Endothelial cell of umbilical vein (primary cell): ENCODE measurements at regions not wholly inside any gene's neighbourhood (a gene's known extent, or its start where the extent isn't known, plus 50 kb on each side); places are given as distances from the start of the nearest gene placed in this dataset.
"Not testable (repeated sequence)": the region's sequence is repeated elsewhere in the genome, so short reads cannot be mapped to it uniquely, and the experiment has no call there.

ENCODE experiments used
- BruUV-seq: library from RNA; stranded (reverse); fragments of 400-500 nt; replicated peaks from 2 replicates; lab custom pipeline; 2021; lab: Mats Ljungman, UMichigan
- CTCF ChIA-PET: fragments of 300-600, 350-600 bp; sonication (Branson Sonifier 250); formaldehyde crosslinking; loops from one replicate; lab custom pipeline; 2021; ENCODE audit warnings: antibody characterized with exemption, inconsistent platforms; lab: Charles Lee
- POLR2A ChIA-PET: fragments of 300-600, 350-600 bp; sonication (Branson Sonifier 250); formaldehyde crosslinking; loops from one replicate; lab custom pipeline; 2021; ENCODE audit warnings: antibody characterized with exemption, inconsistent platforms; lab: Charles Lee
- DNase-seq: peaks from one replicate; pipeline ENCODE4 v3.0.0-alpha.2; 2011; ENCODE audit warnings: low read depth, low spot score
- FAIRE-seq: peaks from 2 replicates; lab custom pipeline; 2011; peaks lifted over from hg19 to GRCh38; lab: Jason Lieb, UNC
- H2AFZ ChIP-seq: 2 replicates; pipeline ENCODE4 v1.6.0; 2012; ENCODE audit warnings: low read depth, low read length, control low read depth, inconsistent platforms
- H3K27ac ChIP-seq: 2 replicates; pipeline ENCODE4 v1.5.1; 2011; ENCODE audit warnings: low read depth, mild to moderate bottlenecking, control low read depth, low read length, moderate library complexity; ENCODE audit not compliant: insufficient read depth
- H3K27me3 ChIP-seq, 2 experiments: 2 replicates each; pipeline versions ENCODE4 v1.6.0 to v1.6.1; 2011; ENCODE audit warnings: low read length in 2 of 2, mixed read lengths in 1 of 2; ENCODE audit not compliant: control insufficient read depth in 2 of 2, insufficient read depth in 2 of 2
- H3K36me3 ChIP-seq, 2 experiments: 2 replicates in 1 of 2; 3 replicates in 1 of 2; pipeline ENCODE4 v1.5.1; 2011; ENCODE audit warnings: low read length in 2 of 2, mild to moderate bottlenecking in 1 of 2, moderate library complexity in 1 of 2; ENCODE audit not compliant: control insufficient read depth in 2 of 2, insufficient read depth in 2 of 2; ENCODE audit errors: extremely low read depth in 1 of 2
- H3K4me1 ChIP-seq: 3 replicates; pipeline ENCODE4 v1.5.1; 2011; ENCODE audit warnings: mild to moderate bottlenecking, low read length; ENCODE audit not compliant: control insufficient read depth, insufficient read depth; ENCODE audit errors: extremely low read depth
- H3K4me2 ChIP-seq: 2 replicates; pipeline ENCODE4 v1.6.1; 2011; ENCODE audit warnings: low read length, control low read depth, mixed read lengths; ENCODE audit not compliant: insufficient read depth
- H3K4me3 ChIP-seq, 3 experiments: fragments of 200-600 bp in 1 of 3; sonication (generic), shearing (Covaris generic) in 1 of 3; replicated peaks in 1 of 3; 2 replicates each; pipeline ENCODE4 v1.5.1; 2011 to 2016; ENCODE audit warnings: control low read depth in 3 of 3, low read length in 3 of 3, mild to moderate bottlenecking in 2 of 3, inconsistent platforms in 1 of 3, low read depth in 1 of 3, moderate library complexity in 1 of 3; ENCODE audit not compliant: insufficient read depth in 1 of 3
- H3K79me2 ChIP-seq: 2 replicates; pipeline ENCODE4 v1.6.0; 2012; ENCODE audit warnings: low read length, inconsistent platforms; ENCODE audit not compliant: control insufficient read depth, insufficient read depth
- H3K9ac ChIP-seq: replicated peaks from 2 replicates; pipeline ENCODE3; 2011; ENCODE audit warnings: low read length, control low read depth; ENCODE audit not compliant: insufficient read depth; ENCODE audit errors: extremely low read depth
- H3K9me1 ChIP-seq: replicated peaks from 3 replicates; pipeline ENCODE4 v1.6.0; 2011; ENCODE audit warnings: mild to moderate bottlenecking, low read length; ENCODE audit not compliant: control insufficient read depth, insufficient read depth; ENCODE audit errors: extremely low read depth
- H3K9me3 ChIP-seq: replicated peaks from 2 replicates; pipeline ENCODE4 v1.5.1; 2012; ENCODE audit warnings: low read length, inconsistent platforms; ENCODE audit not compliant: control insufficient read depth, insufficient read depth
- H4K20me1 ChIP-seq: replicated peaks from 2 replicates; pipeline ENCODE3; 2011; ENCODE audit warnings: mild to moderate bottlenecking, low read length; ENCODE audit not compliant: control insufficient read depth, insufficient read depth; ENCODE audit errors: extremely low read depth
- CTCF ChIP-seq, 2 donors: IDR thresholded peaks; 1 replicate in 1 of 2; 2 replicates in 1 of 2; pipeline ENCODE4 v1.5.1; 2011; ENCODE audit warnings: low read length in 2 of 2, mild to moderate bottlenecking in 2 of 2, moderate library complexity in 2 of 2, control low read depth in 1 of 2, inconsistent platforms in 1 of 2, low read depth in 1 of 2; ENCODE audit not compliant: insufficient read depth in 1 of 2; ENCODE audit errors: extremely low read depth in 1 of 2
- EZH2 ChIP-seq: IDR thresholded peaks from 2 replicates; pipeline ENCODE4 v1.6.1; 2012; ENCODE audit warnings: borderline replicate concordance, low read depth, mild to moderate bottlenecking, moderate library complexity, low read length, inconsistent platforms; ENCODE audit not compliant: severe bottlenecking
- FOS ChIP-seq: IDR thresholded peaks from 2 replicates; pipeline ENCODE4 v1.6.1; 2011; ENCODE audit warnings: mild to moderate bottlenecking, low read length, moderate library complexity, borderline replicate concordance; ENCODE audit not compliant: insufficient read depth
- JUN ChIP-seq: IDR thresholded peaks from 2 replicates; pipeline ENCODE4 v1.6.1; 2011; ENCODE audit warnings: borderline replicate concordance, low read depth; ENCODE audit not compliant: insufficient read length, insufficient read depth
- MAX ChIP-seq: IDR thresholded peaks from 2 replicates; pipeline ENCODE4 v1.6.1; 2011; ENCODE audit not compliant: insufficient read depth, insufficient read length
- MYC ChIP-seq: IDR thresholded peaks from one replicate; pipeline ENCODE4 v1.6.1; 2011; ENCODE audit warnings: mild to moderate bottlenecking, low read depth, low read length
- POLR2A ChIP-seq: IDR thresholded peaks from 2 replicates; pipeline ENCODE4 v1.6.1; 2012; ENCODE audit warnings: low read depth, mild to moderate bottlenecking, control low read depth, low read length
- POLR2AphosphoS5 ChIP-seq: IDR thresholded peaks from 2 replicates; pipeline ENCODE4 v1.6.1; 2012; ENCODE audit warnings: low read depth, mild to moderate bottlenecking, control low read depth, low read length, moderate library complexity; ENCODE audit not compliant: insufficient read depth
- dilution Hi-C: fragments of 300-500 bp; cut with MboI; formaldehyde crosslinking; loops from one replicate; pipeline ENCODE4 v1.15.0; 2019; ENCODE audit warnings: low sequenced_read_pairs; ENCODE audit not compliant: extremely low pct_ligation_motif_present
- intact Hi-C: fragments of 100-400 bp; cut with micrococcal nuclease; formaldehyde crosslinking; loops from one replicate; pipeline ENCODE4 v1.10.0; 2022

GRCh38 chr1:70736518-70736917 lies 311.1 kb downstream of the PTGER3 start:
- H3K9me1 ChIP-seq, H3K4me1 ChIP-seq, dilution Hi-C loops, H3K4me2 ChIP-seq, CTCF ChIA-PET, H3K36me3 ChIP-seq, H4K20me1 ChIP-seq, BruUV-seq, H3K79me2 ChIP-seq, intact Hi-C loops, DNase-seq, H3K9ac ChIP-seq, POLR2A ChIA-PET, FAIRE-seq, H2AFZ ChIP-seq, H3K9me3 ChIP-seq, H3K4me3 ChIP-seq, H3K27ac ChIP-seq, H3K27me3 ChIP-seq: not testable (repeated sequence)

- DNase-seq, result no peak
- Histone ChIP-seq H3K4me3 (no peak overlapping the region), H3K36me3 (no peaks in the 10 kb centered on the region), H4K20me1 (no peaks in the 10 kb centered on the region), H3K4me2 (no peak overlapping the region), H3K9me3 (no peaks in the 10 kb centered on the region), H3K9ac (no peak overlapping the region), H3K9me1 (no peaks in the 10 kb centered on the region), H2AFZ (no peak overlapping the region), H3K4me1 (no peaks in the 10 kb centered on the region), H3K27ac (no peak overlapping the region), H3K27me3 (no peaks in the 10 kb centered on the region), H3K79me2 (no peaks in the 10 kb centered on the region)
- intact Hi-C loops (no loop called here), dilution Hi-C loops (no loop called here)
- POLR2A ChIA-PET, result no interaction called here
- CTCF ChIA-PET, result no interaction called here
- TF ChIP-seq MYC, result no peak
- TF ChIP-seq POLR2A, result no peak
- TF ChIP-seq EZH2, result no peak
- TF ChIP-seq POLR2AphosphoS5, result no peak
- TF ChIP-seq FOS, result no peak
- TF ChIP-seq JUN, result no peak
- TF ChIP-seq MAX, result no peak
- no peak for TF ChIP-seq CTCF (IDR thresholded peaks at IDR 0.05; ENCODE audit: extremely low read depth in 1 of 2, insufficient read depth in 1 of 2, low read depth in 1 of 2, low read length in 2 of 2)
- no TSS peak for BruUV-seq
- no peak for FAIRE-seq
Measured at GRCh38 chr1:70737125-70737524, 310.5 kb downstream of the PTGER3 start.
